Panc1 (cell line): ENCODE measurements at regions not wholly inside any gene's neighbourhood (a gene's known extent, or its start where the extent isn't known, plus 50 kb on each side); places are given as distances from the start of the nearest gene placed in this dataset.

Experiments
- CTCF ChIP-seq: fragments of 450-650 bp; IDR thresholded peaks from 2 replicates; pipeline ENCODE4 v1.5.1; 2017; ENCODE audit warnings: mild to moderate bottlenecking
- POLR2AphosphoS5 ChIP-seq: IDR thresholded peaks from 2 replicates; pipeline ENCODE4 v1.6.1; 2012; ENCODE audit warnings: mild to moderate bottlenecking, low read depth, low read length, moderate library complexity
- TCF7L2 ChIP-seq: IDR thresholded peaks from 2 replicates; pipeline ENCODE4 v1.6.1; 2011; ENCODE audit warnings: mild to moderate bottlenecking, low read depth, low read length, inconsistent platforms
- TF ChIP-seq, protein P1 (sequence below), 2 experiments: IDR thresholded peaks; 2 replicates each; pipeline ENCODE4 v1.6.1; 2011 to 2012; ENCODE audit warnings: low read depth in 2 of 2, control low read depth in 1 of 2, low read length in 1 of 2, mild to moderate bottlenecking in 1 of 2, moderate library complexity in 1 of 2; ENCODE audit not compliant: insufficient read depth in 1 of 2

- TF ChIP-seq CTCF (no peak), POLR2AphosphoS5 (no peak), TCF7L2 (no peak)
- TF ChIP-seq, protein P1, sequence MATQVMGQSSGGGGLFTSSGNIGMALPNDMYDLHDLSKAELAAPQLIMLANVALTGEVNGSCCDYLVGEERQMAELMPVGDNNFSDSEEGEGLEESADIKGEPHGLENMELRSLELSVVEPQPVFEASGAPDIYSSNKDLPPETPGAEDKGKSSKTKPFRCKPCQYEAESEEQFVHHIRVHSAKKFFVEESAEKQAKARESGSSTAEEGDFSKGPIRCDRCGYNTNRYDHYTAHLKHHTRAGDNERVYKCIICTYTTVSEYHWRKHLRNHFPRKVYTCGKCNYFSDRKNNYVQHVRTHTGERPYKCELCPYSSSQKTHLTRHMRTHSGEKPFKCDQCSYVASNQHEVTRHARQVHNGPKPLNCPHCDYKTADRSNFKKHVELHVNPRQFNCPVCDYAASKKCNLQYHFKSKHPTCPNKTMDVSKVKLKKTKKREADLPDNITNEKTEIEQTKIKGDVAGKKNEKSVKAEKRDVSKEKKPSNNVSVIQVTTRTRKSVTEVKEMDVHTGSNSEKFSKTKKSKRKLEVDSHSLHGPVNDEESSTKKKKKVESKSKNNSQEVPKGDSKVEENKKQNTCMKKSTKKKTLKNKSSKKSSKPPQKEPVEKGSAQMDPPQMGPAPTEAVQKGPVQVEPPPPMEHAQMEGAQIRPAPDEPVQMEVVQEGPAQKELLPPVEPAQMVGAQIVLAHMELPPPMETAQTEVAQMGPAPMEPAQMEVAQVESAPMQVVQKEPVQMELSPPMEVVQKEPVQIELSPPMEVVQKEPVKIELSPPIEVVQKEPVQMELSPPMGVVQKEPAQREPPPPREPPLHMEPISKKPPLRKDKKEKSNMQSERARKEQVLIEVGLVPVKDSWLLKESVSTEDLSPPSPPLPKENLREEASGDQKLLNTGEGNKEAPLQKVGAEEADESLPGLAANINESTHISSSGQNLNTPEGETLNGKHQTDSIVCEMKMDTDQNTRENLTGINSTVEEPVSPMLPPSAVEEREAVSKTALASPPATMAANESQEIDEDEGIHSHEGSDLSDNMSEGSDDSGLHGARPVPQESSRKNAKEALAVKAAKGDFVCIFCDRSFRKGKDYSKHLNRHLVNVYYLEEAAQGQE (IDR thresholded peaks at IDR 0.05; ENCODE audit: insufficient read depth in 1 of 2, low read depth in 2 of 2, low read length in 1 of 2): no peak
These were observed 390.9 kb upstream of the PFKP start for GRCh38 chr10:2676455-2676854.
